HUES48 (cell line): ENCODE measurements at regions not wholly inside any gene's neighbourhood (a gene's known extent, or its start where the extent isn't known, plus 50 kb on each side); places are given as distances from the start of the nearest gene placed in this dataset.
A peak's percentile ranks its signal among the peaks of the same experiment; 100 is the strongest.

Source experiments
- H3K27ac ChIP-seq: one replicate; pipeline ENCODE4 v1.7.0; 2013; ENCODE audit warnings: low read depth, low read length, inconsistent platforms
- H3K27me3 ChIP-seq: 2 replicates; pipeline ENCODE4 v1.6.1; 2013; ENCODE audit warnings: mild to moderate bottlenecking, low read length; ENCODE audit not compliant: control insufficient read depth, insufficient read depth
- H3K36me3 ChIP-seq: 2 replicates; pipeline ENCODE4 v1.6.1; 2013; ENCODE audit warnings: low read length; ENCODE audit not compliant: control insufficient read depth, insufficient read depth
- H3K4me1 ChIP-seq: 2 replicates; pipeline ENCODE4 v1.6.1; 2013; ENCODE audit warnings: mild to moderate bottlenecking, low read length; ENCODE audit not compliant: control insufficient read depth, insufficient read depth
- H3K4me3 ChIP-seq: 2 replicates; pipeline ENCODE4 v1.5.1; 2013; ENCODE audit warnings: mild to moderate bottlenecking, low read depth, low read length
- H3K9ac ChIP-seq: 2 replicates; pipeline ENCODE4 v1.6.1; 2013; ENCODE audit warnings: mild to moderate bottlenecking, low read depth, low read length, moderate library complexity
- H3K9me3 ChIP-seq: 2 replicates; pipeline ENCODE4 v1.6.1; 2013; ENCODE audit warnings: low read length; ENCODE audit not compliant: control insufficient read depth, insufficient read depth

GRCh38 chr4:12703036-12703435 is 781.1 kb downstream of the RAB28 start:
- Histone ChIP-seq H3K4me3 (no peak overlapping the region), H3K9ac (no peak overlapping the region), H3K27ac (no peak overlapping the region), H3K9me3 (no peaks in the 10 kb centered on the region), H3K36me3 (no peaks in the 10 kb centered on the region), H3K27me3 (no peaks in the 10 kb centered on the region), H3K4me1 (no peaks in the 10 kb centered on the region)

- Histone ChIP-seq H3K27me3 (no peaks in the 10 kb centered on the region), H3K27ac (no peak overlapping the region), H3K36me3 (no peaks in the 10 kb centered on the region), H3K9ac (no peak overlapping the region), H3K4me3 (no peak overlapping the region), H3K4me1 (no peaks in the 10 kb centered on the region), H3K9me3 (no peaks in the 10 kb centered on the region)
Measured at GRCh38 chr4:12701384-12701783, 782.8 kb downstream of the RAB28 start.

- no peak overlapping the region for H3K27ac ChIP-seq
Measured at GRCh38 chr4:12697970-12698369, 786.2 kb downstream of the RAB28 start.

GRCh38 chr4:12692815-12693214 is 791.3 kb downstream of the RAB28 start:
- no peaks in the 10 kb centered on the region for H3K27me3 ChIP-seq
- H3K27ac ChIP-seq = no peak overlapping the region
- no peaks in the 10 kb centered on the region for H3K9me3 ChIP-seq
- H3K9ac ChIP-seq = no peak overlapping the region
- no peaks in the 10 kb centered on the region for H3K36me3 ChIP-seq
- no peak overlapping the region for H3K4me3 ChIP-seq
- no peaks in the 10 kb centered on the region for H3K4me1 ChIP-seq

More at GRCh38 chr4:12697970-12698369, 786.2 kb downstream of the RAB28 start:
- H3K9ac ChIP-seq = no peak overlapping the region
- no peaks in the 10 kb centered on the region for H3K4me1 ChIP-seq
- no peaks in the 10 kb centered on the region for H3K27me3 ChIP-seq
- H3K9me3 ChIP-seq = no peaks in the 10 kb centered on the region
- H3K36me3 ChIP-seq = no peaks in the 10 kb centered on the region
- no peak overlapping the region for H3K4me3 ChIP-seq

- H3K4me1 ChIP-seq = no peaks in the 10 kb centered on the region
- H3K9me3 ChIP-seq = no peaks in the 10 kb centered on the region
- no peak overlapping the region for H3K27ac ChIP-seq
- H3K36me3 ChIP-seq = no peaks in the 10 kb centered on the region
- H3K27me3 ChIP-seq = no peaks in the 10 kb centered on the region
- H3K4me3 ChIP-seq = no peak overlapping the region
- H3K9ac ChIP-seq = no peak overlapping the region
Measured at GRCh38 chr4:12691168-12691567, 793.0 kb downstream of the RAB28 start.

GRCh38 chr4:12689457-12689856 is 794.7 kb downstream of the RAB28 start:
- Histone ChIP-seq H3K9me3 (no peaks in the 10 kb centered on the region), H3K36me3 (no peaks in the 10 kb centered on the region), H3K9ac (no peak overlapping the region), H3K27ac (no peak overlapping the region), H3K4me3 (no peak overlapping the region), H3K4me1 (no peaks in the 10 kb centered on the region), H3K27me3 (no peaks in the 10 kb centered on the region)

GRCh38 chr4:12679217-12679616 is 804.9 kb downstream of the RAB28 start:
- Histone ChIP-seq H3K4me1 (no peaks in the 10 kb centered on the region), H3K27me3 (no peaks in the 10 kb centered on the region), H3K4me3 (no peak overlapping the region)

GRCh38 chr4:12674184-12674583 is 810.0 kb downstream of the RAB28 start:
- no peaks in the 10 kb centered on the region for H3K4me1 ChIP-seq
- peaks cover 10% of the 10 kb centered on the region; the same call in 1 of the 2 replicates for H3K9me3 ChIP-seq
- H3K4me3 ChIP-seq = no peak overlapping the region
- H3K9ac ChIP-seq = no peak overlapping the region
- H3K27me3 ChIP-seq = no peaks in the 10 kb centered on the region
- no peaks in the 10 kb centered on the region for H3K36me3 ChIP-seq
- no peak overlapping the region for H3K27ac ChIP-seq

More at GRCh38 chr4:12679217-12679616, 804.9 kb downstream of the RAB28 start:
- H3K36me3 ChIP-seq = no peaks in the 10 kb centered on the region
- H3K9ac ChIP-seq = no peak overlapping the region
- 0 out of 2 replicates have a peak, but pooled peaks cover 6% of the 10 kb centered on the region for H3K9me3 ChIP-seq
- no peak overlapping the region for H3K27ac ChIP-seq

GRCh38 chr4:12672303-12672702 is 811.8 kb downstream of the RAB28 start:
- Histone ChIP-seq H3K27ac (no peak overlapping the region), H3K36me3 (no peaks in the 10 kb centered on the region), H3K27me3 (no peaks in the 10 kb centered on the region), H3K4me3 (no peak overlapping the region), H3K9me3 (peaks cover 10% of the 10 kb centered on the region; the same call in 1 of the 2 replicates), H3K4me1 (no peaks in the 10 kb centered on the region), H3K9ac (no peak overlapping the region)

- Histone ChIP-seq H3K27ac (peak overlapping the region; percentile 5), H3K4me1 (peaks cover 4% of the 10 kb centered on the region; the same call in 1 of the 2 replicates), H3K36me3 (no peaks in the 10 kb centered on the region), H3K9ac (no peak overlapping the region), H3K9me3 (peaks cover 14% of the 10 kb centered on the region), H3K27me3 (no peaks in the 10 kb centered on the region), H3K4me3 (no peak overlapping the region)
Measured at GRCh38 chr4:12658146-12658545, 826.0 kb downstream of the RAB28 start.

- Histone ChIP-seq H3K27ac (no peak overlapping the region), H3K9me3 (peaks cover 7% of the 10 kb centered on the region), H3K36me3 (no peaks in the 10 kb centered on the region), H3K9ac (no peak overlapping the region), H3K4me1 (no peaks in the 10 kb centered on the region), H3K27me3 (no peaks in the 10 kb centered on the region), H3K4me3 (no peak overlapping the region)
Measured at GRCh38 chr4:12651876-12652275, 832.3 kb downstream of the RAB28 start.

GRCh38 chr4:12645732-12646131 is 838.4 kb downstream of the RAB28 start:
- Histone ChIP-seq H3K36me3 (no peaks in the 10 kb centered on the region), H3K4me1 (no peaks in the 10 kb centered on the region), H3K9ac (no peak overlapping the region), H3K27me3 (no peaks in the 10 kb centered on the region), H3K27ac (no peak overlapping the region), H3K4me3 (no peak overlapping the region), H3K9me3 (peaks cover 3% of the 10 kb centered on the region; the same call in 1 of the 2 replicates)
